SK-N-MC (cell line): ENCODE measurements at regions not wholly inside any gene's neighbourhood (a gene's known extent, or its start where the extent isn't known, plus 50 kb on each side); places are given as distances from the start of the nearest gene placed in this dataset.

ENCODE experiments used
- EZH2 ChIP-seq: fragments of 200-600 bp; sonication (generic); IDR thresholded peaks from one replicate; pipeline ENCODE4 v1.6.1; 2017; ENCODE audit warnings: antibody characterized with exemption
- FOXP2 ChIP-seq: optimal IDR thresholded peaks from 2 replicates; pipeline ENCODE3; 2011; ENCODE audit warnings: mild to moderate bottlenecking, moderate library complexity; ENCODE audit not compliant: insufficient read depth; ENCODE audit errors: extremely low read length, control extremely low read depth
- POLR2AphosphoS5 ChIP-seq: IDR thresholded peaks from 2 replicates; pipeline ENCODE4 v1.6.1; 2012; ENCODE audit warnings: mild to moderate bottlenecking, low read depth, low read length, borderline replicate concordance

DNA sequence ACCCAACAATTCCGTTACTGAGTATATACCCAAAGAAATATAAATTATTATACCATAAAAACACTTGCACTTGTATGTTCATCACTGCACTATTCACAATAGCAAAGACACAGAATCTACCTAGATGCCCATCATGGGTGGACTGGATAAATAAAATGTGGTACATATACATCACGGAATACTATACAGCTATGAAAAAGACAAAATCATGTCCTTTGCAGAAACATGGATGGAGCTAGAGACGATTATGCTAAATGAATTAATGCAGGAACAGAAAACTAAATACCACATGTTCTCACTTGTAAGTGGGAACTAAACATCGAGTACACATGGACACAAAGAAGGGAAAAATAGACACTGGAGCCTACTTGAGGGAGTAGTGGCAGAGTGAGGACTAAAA, 185.3 kb downstream of the PYDC2 start:
- TF ChIP-seq EZH2 (no peak), POLR2AphosphoS5 (no peak), FOXP2 (no peak)
